ENCODE measurements at regions not wholly inside any gene's neighbourhood (a gene's known extent, or its start where the extent isn't known, plus 50 kb on each side); places are given as distances from the start of the nearest gene placed in this dataset.

- H3K9me3 ChIP-seq, result no peaks in the 10 kb centered on the region
- H3K27me3 ChIP-seq, result no peaks in the 10 kb centered on the region
- H3K36me3 ChIP-seq, result no peaks in the 10 kb centered on the region
- 32 to 50% methylated on average over 1 of the region's 1 CpG for WGBS, 2 donors
- H3K4me3 ChIP-seq, result no peak overlapping the region
- H3K27ac ChIP-seq, result no peak overlapping the region
- peaks cover 0 to 10% (median 5%) of the 10 kb centered on the region in 4 donors for H3K4me1 ChIP-seq
- DNase-seq, result peak in 1 of 2 donors; percentile 41
- ATAC-seq (ENCODE audit: low FRiP score in 2 of 2), result no peak
- no peak for TF ChIP-seq EP300 (IDR thresholded peaks at IDR 0.05)
- TF ChIP-seq POLR2AphosphoS5 (IDR thresholded peaks at IDR 0.05), result no peak
- no peak for TF ChIP-seq POLR2A (IDR thresholded peaks at IDR 0.05)
- no peak for TF ChIP-seq CTCF (IDR thresholded peaks at IDR 0.05)
Observed at GRCh38 chr4:14850455-14851097, 151.7 kb upstream of the CPEB2 start.

- Histone ChIP-seq H3K4me1 (peaks cover 5 to 27% (median 16%) of the 10 kb centered on the region in 4 donors), H3K27ac (no peak overlapping the region), H3K27me3 (no peaks in the 10 kb centered on the region), H3K9me3 (no peaks in the 10 kb centered on the region), H3K36me3 (no peaks in the 10 kb centered on the region), H3K4me3 (no peak overlapping the region)
- TF ChIP-seq CTCF (IDR thresholded peaks at IDR 0.05), result no peak
- no peak for TF ChIP-seq EP300 (IDR thresholded peaks at IDR 0.05)
- TF ChIP-seq POLR2A (IDR thresholded peaks at IDR 0.05), result no peak
- no peak for TF ChIP-seq POLR2AphosphoS5 (IDR thresholded peaks at IDR 0.05)
- no peak for DNase-seq
- peak in 1 of 2 donors; percentile 70 for ATAC-seq (ENCODE audit: low FRiP score in 2 of 2)
- 90 to 98% methylated on average over 2 of the region's 2 CpGs for WGBS, 2 donors
Observed at GRCh38 chr4:14853176-14853943, 148.9 kb upstream of the CPEB2 start.

DNA sequence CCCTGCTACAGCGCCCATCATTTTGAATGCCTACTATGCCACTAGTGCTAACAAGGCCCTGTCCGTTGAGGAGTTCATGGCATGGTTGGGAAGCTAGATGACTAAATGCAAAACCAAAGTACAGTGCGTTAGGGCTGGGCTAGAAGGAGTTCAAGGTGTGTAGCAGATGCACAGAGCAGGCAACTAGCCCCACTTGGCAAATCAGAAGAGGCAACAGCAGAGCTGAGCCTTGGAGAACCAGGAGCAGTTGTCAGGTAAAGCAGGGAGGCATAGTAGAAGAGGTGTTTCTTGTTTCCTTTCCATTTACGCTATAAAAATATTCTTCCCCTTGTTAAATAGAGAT lies 146.6 kb upstream of the CPEB2 start:
- ATAC-seq (ENCODE audit: low FRiP score in 2 of 2), result no peak
- Histone ChIP-seq H3K27ac (peak overlapping the region in 2 of 4 donors; percentile 61 to 63), H3K36me3 (no peaks in the 10 kb centered on the region), H3K9me3 (no peaks in the 10 kb centered on the region), H3K4me3 (no peak overlapping the region), H3K27me3 (no peaks in the 10 kb centered on the region), H3K4me1 (peaks cover 5 to 23% (median 16%) of the 10 kb centered on the region in 4 donors)
- 89 to 93% methylated on average over 4 of the region's 4 CpGs for WGBS, 2 donors
- TF ChIP-seq POLR2AphosphoS5 (IDR thresholded peaks at IDR 0.05), result no peak
- TF ChIP-seq POLR2A (IDR thresholded peaks at IDR 0.05), result no peak
- TF ChIP-seq CTCF (IDR thresholded peaks at IDR 0.05), result no peak
- TF ChIP-seq EP300 (IDR thresholded peaks at IDR 0.05), result no peak
- no peak for DNase-seq

GRCh38 chr4:14856062-14856933 lies 146.0 kb upstream of the CPEB2 start:
- no peaks in the 10 kb centered on the region for H3K36me3 ChIP-seq
- H3K27me3 ChIP-seq, result no peaks in the 10 kb centered on the region
- H3K4me3 ChIP-seq, result no peak overlapping the region
- no peak for TF ChIP-seq POLR2A (IDR thresholded peaks at IDR 0.05)
- peak; percentile 52 to 78 for TF ChIP-seq POLR2AphosphoS5 (IDR thresholded peaks at IDR 0.05)
- TF ChIP-seq EP300 (IDR thresholded peaks at IDR 0.05), result peak in 1 of 4 donors; percentile 94
- TF ChIP-seq CTCF (IDR thresholded peaks at IDR 0.05), result no peak
- peaks cover 5 to 18% (median 12%) of the 10 kb centered on the region in 4 donors for H3K4me1 ChIP-seq
- 39 to 47% methylated on average over 5 of the region's 5 CpGs for WGBS, 2 donors
- H3K9me3 ChIP-seq, result no peaks in the 10 kb centered on the region
- peak overlapping the region in 2 of 4 donors; percentile 61 to 63 for H3K27ac ChIP-seq
- ATAC-seq (ENCODE audit: low FRiP score in 2 of 2) (peak; percentile 92 to 97), DNase-seq (peak in 1 of 2 donors; percentile 89)
